ENCODE measurements at regions not wholly inside any gene's neighbourhood (a gene's known extent, or its start where the extent isn't known, plus 50 kb on each side); places are given as distances from the start of the nearest gene placed in this dataset.

- Mint-ChIP-seq H3K27me3 (ENCODE audit: unreplicated experiment) (no peaks in the 10 kb centered on the region), H3K4me3 (ENCODE audit: unreplicated experiment) (no peak overlapping the region), H3K9me3 (ENCODE audit: unreplicated experiment) (no peaks in the 10 kb centered on the region), H3K36me3 (ENCODE audit: unreplicated experiment) (no peaks in the 10 kb centered on the region), H3K27ac (ENCODE audit: unreplicated experiment) (no peak overlapping the region), H3K4me1 (ENCODE audit: low read depth, unreplicated experiment) (peaks cover 2% of the 10 kb centered on the region)
- TF ChIP-seq, protein P1, sequence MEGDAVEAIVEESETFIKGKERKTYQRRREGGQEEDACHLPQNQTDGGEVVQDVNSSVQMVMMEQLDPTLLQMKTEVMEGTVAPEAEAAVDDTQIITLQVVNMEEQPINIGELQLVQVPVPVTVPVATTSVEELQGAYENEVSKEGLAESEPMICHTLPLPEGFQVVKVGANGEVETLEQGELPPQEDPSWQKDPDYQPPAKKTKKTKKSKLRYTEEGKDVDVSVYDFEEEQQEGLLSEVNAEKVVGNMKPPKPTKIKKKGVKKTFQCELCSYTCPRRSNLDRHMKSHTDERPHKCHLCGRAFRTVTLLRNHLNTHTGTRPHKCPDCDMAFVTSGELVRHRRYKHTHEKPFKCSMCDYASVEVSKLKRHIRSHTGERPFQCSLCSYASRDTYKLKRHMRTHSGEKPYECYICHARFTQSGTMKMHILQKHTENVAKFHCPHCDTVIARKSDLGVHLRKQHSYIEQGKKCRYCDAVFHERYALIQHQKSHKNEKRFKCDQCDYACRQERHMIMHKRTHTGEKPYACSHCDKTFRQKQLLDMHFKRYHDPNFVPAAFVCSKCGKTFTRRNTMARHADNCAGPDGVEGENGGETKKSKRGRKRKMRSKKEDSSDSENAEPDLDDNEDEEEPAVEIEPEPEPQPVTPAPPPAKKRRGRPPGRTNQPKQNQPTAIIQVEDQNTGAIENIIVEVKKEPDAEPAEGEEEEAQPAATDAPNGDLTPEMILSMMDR (IDR thresholded peaks at IDR 0.05; ENCODE audit: partially characterized antibody, unreplicated experiment), result peak; percentile 44
- no peak for DNase-seq
Observed at GRCh38 chr16:17831330-17831729, 360.6 kb upstream of the XYLT1 start.

GRCh38 chr16:17830651-17831050 is 359.9 kb upstream of the XYLT1 start:
- DNase-seq, result no peak
- TF ChIP-seq, protein P1 (IDR thresholded peaks at IDR 0.05; ENCODE audit: partially characterized antibody, unreplicated experiment), result no peak
- no peaks in the 10 kb centered on the region for H3K36me3 Mint-ChIP-seq (ENCODE audit: unreplicated experiment)
- peaks cover 2% of the 10 kb centered on the region for H3K4me1 Mint-ChIP-seq (ENCODE audit: low read depth, unreplicated experiment)
- H3K27me3 Mint-ChIP-seq (ENCODE audit: unreplicated experiment), result no peaks in the 10 kb centered on the region
- H3K4me3 Mint-ChIP-seq (ENCODE audit: unreplicated experiment), result no peak overlapping the region
- H3K27ac Mint-ChIP-seq (ENCODE audit: unreplicated experiment), result no peak overlapping the region
- H3K9me3 Mint-ChIP-seq (ENCODE audit: unreplicated experiment), result no peaks in the 10 kb centered on the region

DNA sequence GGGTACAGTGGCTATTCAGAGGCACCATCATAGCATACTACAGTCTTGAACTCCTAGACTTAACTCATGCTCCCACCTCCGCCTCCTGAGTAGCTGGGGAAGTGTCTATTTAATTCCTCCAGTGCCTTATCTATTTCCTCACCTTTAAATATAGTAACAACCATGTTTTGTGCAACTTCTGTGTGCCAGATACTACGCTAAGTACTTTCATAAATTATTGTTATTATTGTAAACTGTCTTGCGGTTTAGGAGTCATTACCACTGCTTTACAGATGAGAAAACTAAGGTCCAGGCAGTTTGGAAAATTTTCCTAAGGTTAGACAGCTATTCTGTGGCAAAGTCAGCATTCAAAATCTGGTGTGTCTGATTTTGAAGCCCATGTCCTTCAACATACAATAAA is 359.1 kb upstream of the XYLT1 start:
- Mint-ChIP-seq H3K27ac (ENCODE audit: unreplicated experiment) (no peak overlapping the region), H3K9me3 (ENCODE audit: unreplicated experiment) (no peaks in the 10 kb centered on the region), H3K4me1 (ENCODE audit: low read depth, unreplicated experiment) (no peaks in the 10 kb centered on the region), H3K4me3 (ENCODE audit: unreplicated experiment) (no peak overlapping the region), H3K36me3 (ENCODE audit: unreplicated experiment) (no peaks in the 10 kb centered on the region), H3K27me3 (ENCODE audit: unreplicated experiment) (no peaks in the 10 kb centered on the region)
- no peak for DNase-seq
- TF ChIP-seq, protein P1 (IDR thresholded peaks at IDR 0.05; ENCODE audit: partially characterized antibody, unreplicated experiment), result no peak

GRCh38 chr16:17828012-17828411 is 357.3 kb upstream of the XYLT1 start:
- Mint-ChIP-seq H3K4me3 (ENCODE audit: unreplicated experiment) (no peak overlapping the region), H3K27me3 (ENCODE audit: unreplicated experiment) (no peaks in the 10 kb centered on the region), H3K27ac (ENCODE audit: unreplicated experiment) (no peak overlapping the region), H3K4me1 (ENCODE audit: low read depth, unreplicated experiment) (no peaks in the 10 kb centered on the region), H3K9me3 (ENCODE audit: unreplicated experiment) (no peaks in the 10 kb centered on the region), H3K36me3 (ENCODE audit: unreplicated experiment) (no peaks in the 10 kb centered on the region)
- TF ChIP-seq, protein P1 (IDR thresholded peaks at IDR 0.05; ENCODE audit: partially characterized antibody, unreplicated experiment), result no peak
- DNase-seq, result no peak

GRCh38 chr16:17827313-17827712 is 356.6 kb upstream of the XYLT1 start:
- Mint-ChIP-seq H3K4me1 (ENCODE audit: low read depth, unreplicated experiment) (no peaks in the 10 kb centered on the region), H3K27ac (ENCODE audit: unreplicated experiment) (no peak overlapping the region), H3K9me3 (ENCODE audit: unreplicated experiment) (no peaks in the 10 kb centered on the region), H3K36me3 (ENCODE audit: unreplicated experiment) (no peaks in the 10 kb centered on the region), H3K4me3 (ENCODE audit: unreplicated experiment) (no peak overlapping the region), H3K27me3 (ENCODE audit: unreplicated experiment) (no peaks in the 10 kb centered on the region)
- DNase-seq, result no peak
- TF ChIP-seq, protein P1 (IDR thresholded peaks at IDR 0.05; ENCODE audit: partially characterized antibody, unreplicated experiment), result no peak

Measured in glutamatergic neuron (in vitro differentiated cells).